ENCODE measurements at regions not wholly inside any gene's neighbourhood (a gene's known extent, or its start where the extent isn't known, plus 50 kb on each side); places are given as distances from the start of the nearest gene placed in this dataset.

DNA sequence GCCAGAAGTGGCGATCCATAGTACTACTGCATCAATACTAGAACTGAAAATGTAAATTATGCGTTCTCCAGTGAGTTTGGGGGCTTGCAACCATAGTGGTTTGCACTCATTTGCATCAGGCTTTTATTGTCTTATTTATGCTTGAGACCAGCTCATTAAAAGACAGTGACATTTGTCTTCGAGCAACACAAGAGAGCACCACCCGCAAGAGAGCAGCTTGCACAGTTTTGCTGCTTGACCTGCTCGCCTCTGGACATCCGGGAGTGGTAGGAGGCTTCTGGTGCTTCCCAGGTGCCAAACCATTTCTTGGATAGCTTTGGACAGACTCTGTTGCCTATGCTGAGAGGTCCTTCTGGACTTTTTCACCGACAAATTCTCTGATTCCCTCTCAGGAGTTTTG is 294.6 kb downstream of the MEX3B start:
- no peaks in the 10 kb centered on the region for H3K9me1 ChIP-seq (replicated peaks; ENCODE audit: control insufficient read depth, extremely low read depth, insufficient read depth, low read length)
- POLR2A ChIA-PET = no interaction called here
- BruUV-seq (replicated peaks) = no TSS peak
- H4K20me1 ChIP-seq (replicated peaks; ENCODE audit: control insufficient read depth, extremely low read depth, insufficient read depth, low read length) = no peaks in the 10 kb centered on the region
- no peaks in the 10 kb centered on the region for H3K27me3 ChIP-seq (ENCODE audit: control insufficient read depth in 2 of 2, insufficient read depth in 2 of 2, low read length in 2 of 2)
- no peaks in the 10 kb centered on the region for H3K9me3 ChIP-seq (replicated peaks; ENCODE audit: control insufficient read depth, insufficient read depth, low read length)
- intact Hi-C loops (cut with micrococcal nuclease) (no loop called here), dilution Hi-C loops (cut with MboI; ENCODE audit: extremely low pct_ligation_motif_present, low sequenced_read_pairs) (no loop called here)
- H3K4me3 ChIP-seq (replicated peaks in 1 of 3; ENCODE audit: insufficient read depth in 1 of 3, low read depth in 1 of 3, low read length in 3 of 3) = no peak overlapping the region
- no peak overlapping the region for H2AFZ ChIP-seq (ENCODE audit: low read depth, low read length)
- DNase-seq (ENCODE audit: low read depth, low spot score) (no peak), FAIRE-seq (no peak)
- no peaks in the 10 kb centered on the region for H3K79me2 ChIP-seq (ENCODE audit: control insufficient read depth, insufficient read depth, low read length)
- H3K9ac ChIP-seq (replicated peaks; ENCODE audit: extremely low read depth, insufficient read depth, low read length) = no peak overlapping the region
- TF ChIP-seq POLR2AphosphoS5 (IDR thresholded peaks at IDR 0.05; ENCODE audit: insufficient read depth, low read depth, low read length) = no peak
- TF ChIP-seq POLR2A (IDR thresholded peaks at IDR 0.05; ENCODE audit: low read depth, low read length) = no peak
- TF ChIP-seq EZH2 (IDR thresholded peaks at IDR 0.05; ENCODE audit: borderline replicate concordance, low read depth, low read length, severe bottlenecking) = no peak
- TF ChIP-seq MYC (IDR thresholded peaks at IDR 0.05; ENCODE audit: low read depth, low read length) = no peak
- TF ChIP-seq JUN (IDR thresholded peaks at IDR 0.05; ENCODE audit: borderline replicate concordance, insufficient read depth, insufficient read length, low read depth) = no peak
- TF ChIP-seq, protein P1, sequence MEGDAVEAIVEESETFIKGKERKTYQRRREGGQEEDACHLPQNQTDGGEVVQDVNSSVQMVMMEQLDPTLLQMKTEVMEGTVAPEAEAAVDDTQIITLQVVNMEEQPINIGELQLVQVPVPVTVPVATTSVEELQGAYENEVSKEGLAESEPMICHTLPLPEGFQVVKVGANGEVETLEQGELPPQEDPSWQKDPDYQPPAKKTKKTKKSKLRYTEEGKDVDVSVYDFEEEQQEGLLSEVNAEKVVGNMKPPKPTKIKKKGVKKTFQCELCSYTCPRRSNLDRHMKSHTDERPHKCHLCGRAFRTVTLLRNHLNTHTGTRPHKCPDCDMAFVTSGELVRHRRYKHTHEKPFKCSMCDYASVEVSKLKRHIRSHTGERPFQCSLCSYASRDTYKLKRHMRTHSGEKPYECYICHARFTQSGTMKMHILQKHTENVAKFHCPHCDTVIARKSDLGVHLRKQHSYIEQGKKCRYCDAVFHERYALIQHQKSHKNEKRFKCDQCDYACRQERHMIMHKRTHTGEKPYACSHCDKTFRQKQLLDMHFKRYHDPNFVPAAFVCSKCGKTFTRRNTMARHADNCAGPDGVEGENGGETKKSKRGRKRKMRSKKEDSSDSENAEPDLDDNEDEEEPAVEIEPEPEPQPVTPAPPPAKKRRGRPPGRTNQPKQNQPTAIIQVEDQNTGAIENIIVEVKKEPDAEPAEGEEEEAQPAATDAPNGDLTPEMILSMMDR (IDR thresholded peaks at IDR 0.05; ENCODE audit: extremely low read depth in 1 of 2, insufficient read depth in 1 of 2, low read depth in 1 of 2, low read length in 2 of 2) = no peak
- TF ChIP-seq GATA2 (IDR thresholded peaks at IDR 0.05; ENCODE audit: insufficient read depth, insufficient read length, low read depth, low read length) = no peak
- no peak for TF ChIP-seq FOS (IDR thresholded peaks at IDR 0.05; ENCODE audit: borderline replicate concordance, insufficient read depth, low read length)
- TF ChIP-seq MAX (IDR thresholded peaks at IDR 0.05; ENCODE audit: insufficient read depth, insufficient read length) = no peak
- no peak overlapping the region for H3K27ac ChIP-seq (ENCODE audit: insufficient read depth, low read depth, low read length)
- H3K4me1 ChIP-seq (ENCODE audit: control insufficient read depth, extremely low read depth, insufficient read depth, low read length) = no peaks in the 10 kb centered on the region
- no peaks in the 10 kb centered on the region for H3K36me3 ChIP-seq (ENCODE audit: control insufficient read depth in 2 of 2, extremely low read depth in 1 of 2, insufficient read depth in 2 of 2, low read length in 2 of 2)
- no peak overlapping the region for H3K4me2 ChIP-seq (ENCODE audit: insufficient read depth, low read length)
- CTCF ChIA-PET = no interaction called here
